ENCODE measurements at regions not wholly inside any gene's neighbourhood (a gene's known extent, or its start where the extent isn't known, plus 50 kb on each side); places are given as distances from the start of the nearest gene placed in this dataset.

- H3K27ac Mint-ChIP-seq = no peak overlapping the region
- Histone ChIP-seq H3F3A (replicated peaks; ENCODE audit: low read depth) (no peaks in the 10 kb centered on the region), H3K9me2 (ENCODE audit: insufficient read depth) (peaks cover 7% of the 10 kb centered on the region; the same call in 1 of the 2 replicates), H3K4me3 (no peak overlapping the region), H3K27me3 (ENCODE audit: insufficient read depth) (no peaks in the 10 kb centered on the region), H3K4me2 (no peak overlapping the region), H4K20me1 (replicated peaks; ENCODE audit: insufficient read depth) (no peaks in the 10 kb centered on the region), H3K4me1 (ENCODE audit: insufficient read depth) (no peaks in the 10 kb centered on the region; the same call in 1 of the 2 replicates), H3K36me3 (ENCODE audit: insufficient read depth) (no peaks in the 10 kb centered on the region), H3K27ac (ENCODE audit: low read depth) (no peak overlapping the region), H2AFZ (0 out of 2 replicates have a peak overlapping the region, but pooled peaks have one; percentile 66), H3K79me2 (replicated peaks; ENCODE audit: insufficient read depth) (no peaks in the 10 kb centered on the region)
- no peak for ATAC-seq
- no peaks in the 10 kb centered on the region for H3K36me3 Mint-ChIP-seq (ENCODE audit: low read depth)
- H3K9me3 Mint-ChIP-seq = no peaks in the 10 kb centered on the region
- TF ChIP-seq ZNF462 (CRISPR knock-in tag; IDR thresholded peaks at IDR 0.05) = no peak
- TF ChIP-seq ETS1 (IDR thresholded peaks at IDR 0.05) = no peak
- TF ChIP-seq NANOG (IDR thresholded peaks at IDR 0.05; ENCODE audit: borderline replicate concordance) = no peak
- TF ChIP-seq STAT1 (IDR thresholded peaks at IDR 0.05; ENCODE audit: unreplicated experiment) = no peak
- TF ChIP-seq JUNB (IDR thresholded peaks at IDR 0.05; ENCODE audit: unreplicated experiment) = no peak
- TF ChIP-seq ZNF114 (CRISPR knock-in tag; IDR thresholded peaks at IDR 0.05) = no peak
- no peak for TF ChIP-seq CREB1 (CRISPR knock-in tag; IDR thresholded peaks at IDR 0.05; ENCODE audit: low read depth)
- no peak for TF ChIP-seq CTCF (conservative IDR thresholded peaks at IDR 0.05; ENCODE audit: low read depth in 2 of 2)
- TF ChIP-seq EZH2 (IDR thresholded peaks at IDR 0.05; ENCODE audit: low read depth, unreplicated experiment) = no peak
- no peak for TF ChIP-seq REST (IDR thresholded peaks at IDR 0.05; ENCODE audit: unreplicated experiment)
- TF ChIP-seq POLR2AphosphoS5 (IDR thresholded peaks at IDR 0.05; ENCODE audit: low read depth) = no peak
- DNase-seq (ENCODE audit: low spot score) = no peak
- no peak overlapping the region for H3K4me3 Mint-ChIP-seq
- no peaks in the 10 kb centered on the region for H3K27me3 Mint-ChIP-seq (ENCODE audit: insufficient read depth, low read depth, poor library complexity)
- H3K4me1 Mint-ChIP-seq = peaks cover 4% of the 10 kb centered on the region; the same call in 1 of the 3 replicates
Observed at GRCh38 chr4:14152834-14153519, 525.5 kb upstream of the BOD1L1 start.

Data from GM23338 (cell line).